ENCODE measurements at regions not wholly inside any gene's neighbourhood (a gene's known extent, or its start where the extent isn't known, plus 50 kb on each side); places are given as distances from the start of the nearest gene placed in this dataset.

- POLR2A ChIA-PET (ENCODE audit: unreplicated experiment), result no interaction called here
- intact Hi-C loops (cut with micrococcal nuclease; ENCODE audit: unreplicated experiment), result no loop called here
Observed at GRCh38 chr1:38738207-38738606, 121.4 kb downstream of the RRAGC start.

GRCh38 chr1:38736399-38736798 lies 123.2 kb downstream of the RRAGC start:
- Histone ChIP-seq H3K4me1 (replicated peaks; ENCODE audit: insufficient read depth) (no peaks in the 10 kb centered on the region), H3F3A (ENCODE audit: insufficient read depth, low read depth) (no peaks in the 10 kb centered on the region), H2AFZ (no peak overlapping the region), H3K27me3 (ENCODE audit: insufficient read depth, low read depth) (peaks cover 76% of the 10 kb centered on the region), H3K79me2 (ENCODE audit: low read depth) (no peaks in the 10 kb centered on the region), H3K4me2 (no peak overlapping the region), H4K20me1 (ENCODE audit: insufficient read depth) (no peaks in the 10 kb centered on the region), H3K9me2 (ENCODE audit: insufficient read depth) (no peaks in the 10 kb centered on the region), H3K27ac (no peak overlapping the region), H3K4me3 (no peak overlapping the region), H3K9me3 (ENCODE audit: insufficient read depth, low read depth) (no peaks in the 10 kb centered on the region), H3K36me3 (ENCODE audit: low read depth) (no peaks in the 10 kb centered on the region)
- TF ChIP-seq EZH2 (IDR thresholded peaks at IDR 0.05; ENCODE audit: low read depth), result no peak
- no peak for TF ChIP-seq CTCF (conservative IDR thresholded peaks at IDR 0.05)
- ChIA-PET POLR2A (ENCODE audit: unreplicated experiment) (no interaction called here), CTCF (no interaction called here)
- intact Hi-C loops (cut with micrococcal nuclease; ENCODE audit: unreplicated experiment), result no loop called here
- no peak for DNase-seq
- BruUV-seq (replicated peaks), result no TSS peak

More at GRCh38 chr1:38738207-38738606, 121.4 kb downstream of the RRAGC start:
- H3K4me2 ChIP-seq, result no peak overlapping the region
- H3K36me3 ChIP-seq (ENCODE audit: low read depth), result no peaks in the 10 kb centered on the region
- H4K20me1 ChIP-seq (ENCODE audit: insufficient read depth), result no peaks in the 10 kb centered on the region
- no peak overlapping the region for H3K27ac ChIP-seq
- no peaks in the 10 kb centered on the region for H3K4me1 ChIP-seq (replicated peaks; ENCODE audit: insufficient read depth)
- no peaks in the 10 kb centered on the region for H3F3A ChIP-seq (ENCODE audit: insufficient read depth, low read depth)
- no peaks in the 10 kb centered on the region for H3K9me3 ChIP-seq (ENCODE audit: insufficient read depth, low read depth)
- H2AFZ ChIP-seq, result no peak overlapping the region
- no peak for TF ChIP-seq EZH2 (IDR thresholded peaks at IDR 0.05; ENCODE audit: low read depth)
- no peak for TF ChIP-seq CTCF (conservative IDR thresholded peaks at IDR 0.05)
- no peaks in the 10 kb centered on the region for H3K79me2 ChIP-seq (ENCODE audit: low read depth)
- H3K4me3 ChIP-seq, result no peak overlapping the region
- no peaks in the 10 kb centered on the region for H3K9me2 ChIP-seq (ENCODE audit: insufficient read depth)
- CTCF ChIA-PET, result no interaction called here
- DNase-seq, result no peak
- peaks cover 65% of the 10 kb centered on the region for H3K27me3 ChIP-seq (ENCODE audit: insufficient read depth, low read depth)
- no TSS peak for BruUV-seq (replicated peaks)

DNA sequence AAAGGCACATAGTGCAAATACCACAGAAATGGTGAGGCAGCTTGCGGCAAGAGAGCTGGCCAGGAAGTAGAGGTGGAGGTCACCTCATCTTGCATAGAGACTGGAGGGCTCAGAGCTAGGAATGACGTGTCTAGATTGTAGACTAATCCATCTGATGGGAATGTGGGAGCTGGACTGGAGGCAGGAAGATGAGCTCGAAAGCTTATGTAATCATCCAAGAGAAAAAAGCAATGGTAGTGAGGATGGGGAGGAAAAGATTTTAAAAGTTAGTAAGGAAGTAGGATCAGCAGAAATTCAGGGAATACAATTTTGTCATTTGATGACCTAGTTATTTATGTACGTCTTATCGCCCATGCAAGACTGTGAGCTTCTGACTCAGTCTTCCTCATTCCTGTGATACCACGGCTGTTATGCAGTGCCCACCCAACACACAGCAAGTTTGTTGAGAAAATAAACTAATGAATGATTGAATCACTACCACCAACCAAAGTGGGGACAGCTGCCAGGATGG lies 123.9 kb downstream of the RRAGC start:
- ChIA-PET POLR2A (ENCODE audit: unreplicated experiment) (no interaction called here), CTCF (no interaction called here)
- no peak for DNase-seq
- H3K4me2 ChIP-seq, result no peak overlapping the region
- peaks cover 78% of the 10 kb centered on the region for H3K27me3 ChIP-seq (ENCODE audit: insufficient read depth, low read depth)
- no peaks in the 10 kb centered on the region for H3F3A ChIP-seq (ENCODE audit: insufficient read depth, low read depth)
- intact Hi-C loops (cut with micrococcal nuclease; ENCODE audit: unreplicated experiment), result no loop called here
- H3K9me3 ChIP-seq (ENCODE audit: insufficient read depth, low read depth), result no peaks in the 10 kb centered on the region
- H3K36me3 ChIP-seq (ENCODE audit: low read depth), result no peaks in the 10 kb centered on the region
- no TSS peak for BruUV-seq (replicated peaks)
- H3K9me2 ChIP-seq (ENCODE audit: insufficient read depth), result no peaks in the 10 kb centered on the region
- H4K20me1 ChIP-seq (ENCODE audit: insufficient read depth), result no peaks in the 10 kb centered on the region
- H2AFZ ChIP-seq, result no peak overlapping the region
- H3K79me2 ChIP-seq (ENCODE audit: low read depth), result no peaks in the 10 kb centered on the region
- no peak overlapping the region for H3K27ac ChIP-seq
- TF ChIP-seq CTCF (conservative IDR thresholded peaks at IDR 0.05) (no peak), EZH2 (IDR thresholded peaks at IDR 0.05; ENCODE audit: low read depth) (no peak)
- no peaks in the 10 kb centered on the region for H3K4me1 ChIP-seq (replicated peaks; ENCODE audit: insufficient read depth)
- no peak overlapping the region for H3K4me3 ChIP-seq

All from PC-9 (cell line).